GM10266 (cell line): ENCODE measurements at regions not wholly inside any gene's neighbourhood (a gene's known extent, or its start where the extent isn't known, plus 50 kb on each side); places are given as distances from the start of the nearest gene placed in this dataset.

ENCODE experiments used
- DNase-seq: peaks from one replicate; pipeline ENCODE4 v3.0.0; 2012; ENCODE audit errors: extremely low spot score
- TF ChIP-seq, protein P1 (sequence below): IDR thresholded peaks from 2 replicates; pipeline ENCODE4 v1.5.1; 2012; ENCODE audit warnings: mild to moderate bottlenecking, low read depth; ENCODE audit not compliant: control insufficient read depth, insufficient read depth; ENCODE audit errors: missing control alignments

DNA sequence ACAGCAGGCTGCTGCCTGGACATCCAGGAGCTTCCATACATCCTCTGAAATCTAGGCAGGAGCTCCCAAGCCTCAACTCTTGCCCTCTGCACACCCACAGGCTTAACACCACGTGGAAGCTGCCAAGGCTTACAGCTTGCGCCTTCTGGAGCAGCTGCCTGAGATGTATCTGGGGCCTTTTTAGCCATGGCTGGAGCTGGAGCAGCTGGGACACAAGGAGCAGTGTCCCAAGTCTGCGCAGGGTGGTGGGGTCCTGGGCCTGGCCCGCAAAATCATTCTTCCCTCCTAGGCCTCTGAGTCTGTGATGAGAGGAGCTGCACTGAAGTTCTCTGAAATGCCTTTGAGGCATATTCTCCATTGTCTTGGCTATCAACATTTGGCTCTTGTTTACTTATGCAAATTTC is 255.0 kb downstream of the DLL1 start:
- no peak for DNase-seq
- TF ChIP-seq, protein P1, sequence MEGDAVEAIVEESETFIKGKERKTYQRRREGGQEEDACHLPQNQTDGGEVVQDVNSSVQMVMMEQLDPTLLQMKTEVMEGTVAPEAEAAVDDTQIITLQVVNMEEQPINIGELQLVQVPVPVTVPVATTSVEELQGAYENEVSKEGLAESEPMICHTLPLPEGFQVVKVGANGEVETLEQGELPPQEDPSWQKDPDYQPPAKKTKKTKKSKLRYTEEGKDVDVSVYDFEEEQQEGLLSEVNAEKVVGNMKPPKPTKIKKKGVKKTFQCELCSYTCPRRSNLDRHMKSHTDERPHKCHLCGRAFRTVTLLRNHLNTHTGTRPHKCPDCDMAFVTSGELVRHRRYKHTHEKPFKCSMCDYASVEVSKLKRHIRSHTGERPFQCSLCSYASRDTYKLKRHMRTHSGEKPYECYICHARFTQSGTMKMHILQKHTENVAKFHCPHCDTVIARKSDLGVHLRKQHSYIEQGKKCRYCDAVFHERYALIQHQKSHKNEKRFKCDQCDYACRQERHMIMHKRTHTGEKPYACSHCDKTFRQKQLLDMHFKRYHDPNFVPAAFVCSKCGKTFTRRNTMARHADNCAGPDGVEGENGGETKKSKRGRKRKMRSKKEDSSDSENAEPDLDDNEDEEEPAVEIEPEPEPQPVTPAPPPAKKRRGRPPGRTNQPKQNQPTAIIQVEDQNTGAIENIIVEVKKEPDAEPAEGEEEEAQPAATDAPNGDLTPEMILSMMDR, result no peak

- TF ChIP-seq, protein P1, result no peak
- no peak for DNase-seq
Measured at GRCh38 chr6:170035044-170035443, 255.8 kb downstream of the DLL1 start.

GRCh38 chr6:170034294-170034693 is 256.6 kb downstream of the DLL1 start:
- TF ChIP-seq, protein P1, result no peak
- no peak for DNase-seq

GRCh38 chr6:170033666-170034065 is 257.2 kb downstream of the DLL1 start:
- DNase-seq, result no peak
- TF ChIP-seq, protein P1, result no peak

DNA sequence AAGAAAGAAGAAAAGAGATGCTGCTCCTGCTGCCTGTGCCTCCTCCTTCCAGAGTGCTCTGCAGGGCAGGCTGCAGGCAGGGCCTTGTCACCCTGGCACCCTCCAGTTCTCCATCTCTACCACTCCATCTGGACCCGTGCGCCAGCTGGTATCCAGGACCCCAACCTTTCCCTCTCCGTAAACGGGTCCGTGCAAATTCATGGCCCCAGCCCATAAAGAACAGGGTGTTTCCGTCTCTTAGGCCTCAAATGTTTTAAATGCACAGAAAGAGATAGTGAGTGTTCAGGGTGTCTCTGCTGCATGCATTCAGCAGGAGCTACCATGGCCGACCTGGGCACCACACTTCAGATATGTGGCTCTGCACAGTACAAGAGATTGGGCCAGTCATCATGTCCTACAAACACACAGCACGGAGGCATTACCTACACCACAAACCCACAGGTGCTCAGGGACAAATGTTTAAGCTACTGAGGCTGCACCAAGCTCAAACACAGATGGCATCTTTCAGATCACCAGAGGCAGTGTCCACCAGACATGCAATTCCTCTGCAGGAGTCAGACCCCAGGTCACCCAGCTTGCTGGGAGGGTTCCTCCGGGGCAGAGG is 258.1 kb downstream of the DLL1 start:
- TF ChIP-seq, protein P1, result no peak
- DNase-seq, result no peak

- no peak for DNase-seq
- TF ChIP-seq, protein P1, result no peak
Measured at GRCh38 chr6:170032197-170032596, 258.7 kb downstream of the DLL1 start.

DNA sequence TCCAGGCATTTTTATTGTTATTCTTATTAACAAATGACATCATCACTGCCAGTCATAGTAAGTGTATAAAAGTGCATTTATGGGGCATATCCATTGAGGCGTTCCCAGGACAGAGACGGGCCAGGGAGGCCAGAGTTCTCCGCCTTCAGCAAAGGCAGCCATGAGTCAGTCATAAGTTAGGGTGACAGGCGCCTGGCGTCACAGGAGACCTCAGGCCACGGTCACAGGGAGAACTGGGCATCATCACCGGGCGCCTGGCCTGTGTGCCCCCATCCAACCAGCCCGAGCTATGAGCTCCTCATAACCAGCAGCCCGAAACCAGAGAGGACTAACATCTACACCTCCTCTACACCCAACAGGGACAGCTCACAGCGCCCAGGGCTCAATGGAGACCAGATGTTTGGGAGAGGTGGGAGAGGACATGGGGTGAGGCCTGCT is 259.2 kb downstream of the DLL1 start:
- TF ChIP-seq, protein P1, result no peak
- DNase-seq, result no peak
